Heart left ventricle (tissue), 13 donors: ENCODE measurements at regions not wholly inside any gene's neighbourhood (a gene's known extent, or its start where the extent isn't known, plus 50 kb on each side); places are given as distances from the start of the nearest gene placed in this dataset.

Source experiments
- POLR2A ChIP-seq, 2 donors: fragments of 450-650 bp; IDR thresholded peaks; one replicate each; pipeline ENCODE4 v1.6.1; 2017; ENCODE audit warnings: antibody characterized with exemption in 2 of 2, mild to moderate bottlenecking in 2 of 2, moderate library complexity in 2 of 2
- TF ChIP-seq, protein P1 (sequence below), 12 donors: fragments of 200-600 bp; sonication (generic) in 4 of 12; IDR thresholded peaks; one replicate each; pipeline versions ENCODE4 v1.5.0 to v1.8.0; 2018 to 2022; ENCODE audit warnings: antibody characterized with exemption in 12 of 12, mild to moderate bottlenecking in 5 of 12
- donor health status: ischemic (EF 13 %, LVEDD 7.1; RV severe dilation, severe dysfunction).
- donor health status: DM: no; HTN: yes; CAD: no.
- donor health status: DM: no; HTN: no; CAD: no.
- donor health status: ischemic (EF 25% LVEDD 6.9; RV normal size, moderate dysfunction).
- donor health status: ischemic (EF 25% LVEDD 5.7; RV mildly dilated, moderate dysfunction).
- donor health status: ischemic (EF 35%, LVEDD 5.7; RV mildly dilated, moderate dysfunction).
- donor health status: nonischemic (EF 11% LVEDD 7.7; RV severe dilation, severe dysfunction).
- donor health status: DM: yes; HTN: yes; CAD: no.
- donor health status: PGD.
- donor health status: ischemic (EF 29% LVEDD 5.4; RV normal size, mild dysfunction).
- donor health status: nonischemic (EF 23%, LVEDD 6.1; RV moderate dilation, normal function).

DNA sequence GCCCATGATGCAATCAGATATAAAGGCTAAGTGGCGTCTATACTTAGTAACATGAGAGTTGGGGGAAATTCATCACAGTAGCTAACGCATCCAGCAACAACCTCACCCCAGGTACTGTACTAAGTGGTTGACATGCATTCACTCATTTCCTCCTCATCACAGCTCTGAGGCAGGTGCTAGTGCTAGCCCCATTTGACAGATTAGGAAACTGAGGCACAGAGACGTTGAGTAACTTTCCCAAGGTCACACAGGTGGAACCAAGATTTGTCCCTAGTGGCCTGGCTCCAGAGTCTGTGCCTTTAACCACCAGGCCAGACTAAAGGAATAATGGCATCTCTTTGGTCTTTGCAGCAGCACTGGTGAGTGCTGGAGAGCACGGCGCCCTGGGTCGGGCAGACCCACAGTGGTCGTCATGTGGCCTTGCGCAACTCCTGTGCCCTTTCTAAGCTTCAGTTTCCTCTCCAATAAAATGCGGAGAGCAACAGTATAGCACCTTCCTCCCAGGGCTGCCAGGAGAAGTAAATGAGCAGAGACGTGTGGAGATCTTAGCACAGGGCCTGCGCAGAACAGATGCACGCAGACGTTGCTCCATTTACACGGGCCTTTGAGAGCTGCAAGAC lies 186.4 kb downstream of the BCOR start:
- TF ChIP-seq, protein P1, sequence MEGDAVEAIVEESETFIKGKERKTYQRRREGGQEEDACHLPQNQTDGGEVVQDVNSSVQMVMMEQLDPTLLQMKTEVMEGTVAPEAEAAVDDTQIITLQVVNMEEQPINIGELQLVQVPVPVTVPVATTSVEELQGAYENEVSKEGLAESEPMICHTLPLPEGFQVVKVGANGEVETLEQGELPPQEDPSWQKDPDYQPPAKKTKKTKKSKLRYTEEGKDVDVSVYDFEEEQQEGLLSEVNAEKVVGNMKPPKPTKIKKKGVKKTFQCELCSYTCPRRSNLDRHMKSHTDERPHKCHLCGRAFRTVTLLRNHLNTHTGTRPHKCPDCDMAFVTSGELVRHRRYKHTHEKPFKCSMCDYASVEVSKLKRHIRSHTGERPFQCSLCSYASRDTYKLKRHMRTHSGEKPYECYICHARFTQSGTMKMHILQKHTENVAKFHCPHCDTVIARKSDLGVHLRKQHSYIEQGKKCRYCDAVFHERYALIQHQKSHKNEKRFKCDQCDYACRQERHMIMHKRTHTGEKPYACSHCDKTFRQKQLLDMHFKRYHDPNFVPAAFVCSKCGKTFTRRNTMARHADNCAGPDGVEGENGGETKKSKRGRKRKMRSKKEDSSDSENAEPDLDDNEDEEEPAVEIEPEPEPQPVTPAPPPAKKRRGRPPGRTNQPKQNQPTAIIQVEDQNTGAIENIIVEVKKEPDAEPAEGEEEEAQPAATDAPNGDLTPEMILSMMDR (IDR thresholded peaks at IDR 0.05) = no peak
- no peak for TF ChIP-seq POLR2A (IDR thresholded peaks at IDR 0.05)
